Spinal cord (tissue), 9 donors: ENCODE measurements at regions not wholly inside any gene's neighbourhood (a gene's known extent, or its start where the extent isn't known, plus 50 kb on each side); places are given as distances from the start of the nearest gene placed in this dataset.
A peak's percentile ranks its signal among the peaks of the same experiment; 100 is the strongest.
"Not testable (repeated sequence)": the region's sequence is repeated elsewhere in the genome, so short reads cannot be mapped to it uniquely, and the experiment has no call there.

Source experiments
- DNase-seq, 6 donors: peaks; one replicate each; pipeline versions ENCODE4 v3.0.0 to v3.0.0-alpha.2; 2013 to 2015; ENCODE audit warnings: low spot score in 6 of 6, low read depth in 4 of 6
- H3K27ac ChIP-seq: one replicate; pipeline ENCODE4 v1.5.1; 2013; ENCODE audit warnings: low read depth, low read length, control low read depth
- H3K27me3 ChIP-seq: one replicate; pipeline ENCODE4 v1.6.1; 2013; ENCODE audit warnings: low read length; ENCODE audit not compliant: control insufficient read depth, insufficient read depth
- H3K36me3 ChIP-seq: one replicate; pipeline ENCODE4 v1.6.1; 2013; ENCODE audit warnings: low read length; ENCODE audit not compliant: control insufficient read depth, insufficient read depth
- H3K4me1 ChIP-seq: one replicate; pipeline ENCODE4 v1.6.1; 2013; ENCODE audit warnings: low read length; ENCODE audit not compliant: control insufficient read depth, insufficient read depth
- H3K4me3 ChIP-seq: one replicate; pipeline ENCODE4 v1.5.1; 2013; ENCODE audit warnings: low read depth, low read length, control low read depth
- H3K9me3 ChIP-seq: one replicate; pipeline ENCODE4 v1.6.1; 2013; ENCODE audit warnings: low read length; ENCODE audit not compliant: control insufficient read depth, insufficient read depth
- whole genome bisulfite sequencing: methylation state at CpG from one replicate; pipeline ENCODE4 v1.1.5; 2013; ENCODE audit warnings: missing lambda C conversion rate; ENCODE audit not compliant: insufficient coverage; 5-methylcytosine and 5-hydroxymethylcytosine counted together
- donor health status: healthy.

DNA sequence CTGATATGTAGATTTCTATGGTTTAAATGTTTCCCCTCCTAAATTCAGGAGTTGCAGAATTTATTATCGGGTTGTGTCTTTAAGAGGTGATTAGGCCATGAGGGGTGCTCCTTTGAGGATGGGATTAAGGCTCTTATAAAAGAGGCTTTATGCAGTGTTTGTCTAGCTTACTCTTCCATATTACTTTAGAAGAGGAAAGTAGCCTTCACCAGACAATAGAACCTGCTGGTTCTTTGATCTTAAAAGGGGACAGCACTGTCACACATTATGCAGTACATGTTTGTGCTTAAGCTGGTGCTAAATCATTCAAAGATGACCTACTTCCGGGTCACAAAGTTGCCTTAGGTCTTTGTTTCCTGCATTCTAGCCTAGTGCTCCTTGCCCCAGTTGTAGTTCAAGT, 81.0 kb downstream of the CPXCR1 start:
- Histone ChIP-seq H3K4me1 (no peaks in the 10 kb centered on the region), H3K4me3 (no peak overlapping the region), H3K27me3 (peaks cover 4% of the 10 kb centered on the region), H3K36me3 (no peaks in the 10 kb centered on the region), H3K27ac (no peak overlapping the region), H3K9me3 (no peaks in the 10 kb centered on the region)
- DNase-seq: no peak
- 50% methylated on average over 1 of the region's 2 CpGs for WGBS

DNA sequence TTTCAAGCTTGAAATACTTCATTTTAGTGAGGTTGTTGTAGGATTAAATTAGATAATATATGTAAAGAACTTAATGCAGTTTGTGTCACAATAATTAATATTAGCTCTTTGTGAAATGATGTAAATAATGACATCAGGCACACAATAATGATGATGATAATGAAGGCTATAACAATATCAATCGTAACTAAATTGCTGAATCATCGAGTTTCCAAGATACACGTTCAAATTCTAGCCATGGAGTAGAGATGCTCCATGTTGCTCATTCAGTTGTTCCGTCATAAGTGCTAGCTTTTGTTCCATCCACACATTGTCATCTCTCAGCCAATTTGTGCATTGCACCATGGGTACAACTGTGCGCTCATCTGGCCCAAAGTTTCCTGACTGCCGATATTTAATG, 83.1 kb downstream of the CPXCR1 start:
- Histone ChIP-seq H3K27me3 (peaks cover 4% of the 10 kb centered on the region), H3K4me3 (no peak overlapping the region), H3K36me3 (no peaks in the 10 kb centered on the region), H3K4me1 (no peaks in the 10 kb centered on the region), H3K9me3 (no peaks in the 10 kb centered on the region), H3K27ac (no peak overlapping the region)
- no peak for DNase-seq
- 78% methylated on average over 4 of the region's 6 CpGs for WGBS

- not testable (repeated sequence) for H3K4me3 ChIP-seq, H3K9me3 ChIP-seq, DNase-seq, H3K27ac ChIP-seq, H3K4me1 ChIP-seq, H3K36me3 ChIP-seq, H3K27me3 ChIP-seq
- 80% methylated on average over 1 of the region's 6 CpGs for WGBS
Measured at GRCh38 chrX:88837721-88838120, 90.7 kb downstream of the CPXCR1 start.

GRCh38 chrX:88838392-88838791, 91.4 kb downstream of the CPXCR1 start:
- no CpG with 5 or more reads among the region's 1 CpG for WGBS
- Histone ChIP-seq H3K27me3 (no peaks in the 10 kb centered on the region), H3K9me3 (no peaks in the 10 kb centered on the region), H3K27ac (no peak overlapping the region), H3K4me1 (no peaks in the 10 kb centered on the region), H3K36me3 (no peaks in the 10 kb centered on the region), H3K4me3 (no peak overlapping the region)
- DNase-seq: no peak

DNA sequence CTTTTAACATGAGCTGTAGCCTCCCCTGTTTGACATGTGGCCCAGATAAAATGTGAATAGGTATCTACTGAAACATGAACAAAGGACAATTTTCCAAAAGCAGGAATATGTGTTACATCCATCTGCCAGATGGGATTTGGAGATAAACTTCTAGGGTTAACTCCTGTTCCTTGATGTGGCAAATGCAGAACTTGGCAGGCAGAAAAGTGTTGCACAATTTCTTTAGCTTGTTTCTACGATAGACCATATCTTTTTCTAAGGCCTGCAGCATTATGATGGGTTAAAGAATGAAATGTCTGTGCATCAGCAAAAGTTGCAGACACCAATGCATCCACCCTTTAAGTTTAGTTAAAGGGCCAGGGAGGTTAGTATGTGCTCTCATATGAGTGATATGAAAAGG, 96.8 kb downstream of the CPXCR1 start:
- WGBS: 80% methylated on average over 1 of the region's 1 CpG
- H3K9me3 ChIP-seq, H3K27ac ChIP-seq, H3K4me1 ChIP-seq, H3K27me3 ChIP-seq, H3K36me3 ChIP-seq, H3K4me3 ChIP-seq: not testable (repeated sequence)
- peak in 1 of 6 donors; percentile 14 for DNase-seq

GRCh38 chrX:88853925-88854324, 106.9 kb downstream of the CPXCR1 start:
- H3K4me1 ChIP-seq: no peaks in the 10 kb centered on the region
- no peak for DNase-seq
- WGBS: 63% methylated on average over 3 of the region's 3 CpGs
- no peaks in the 10 kb centered on the region for H3K27me3 ChIP-seq
- H3K27ac ChIP-seq: no peak overlapping the region
- H3K36me3 ChIP-seq: no peaks in the 10 kb centered on the region
- no peaks in the 10 kb centered on the region for H3K9me3 ChIP-seq
- no peak overlapping the region for H3K4me3 ChIP-seq

DNA sequence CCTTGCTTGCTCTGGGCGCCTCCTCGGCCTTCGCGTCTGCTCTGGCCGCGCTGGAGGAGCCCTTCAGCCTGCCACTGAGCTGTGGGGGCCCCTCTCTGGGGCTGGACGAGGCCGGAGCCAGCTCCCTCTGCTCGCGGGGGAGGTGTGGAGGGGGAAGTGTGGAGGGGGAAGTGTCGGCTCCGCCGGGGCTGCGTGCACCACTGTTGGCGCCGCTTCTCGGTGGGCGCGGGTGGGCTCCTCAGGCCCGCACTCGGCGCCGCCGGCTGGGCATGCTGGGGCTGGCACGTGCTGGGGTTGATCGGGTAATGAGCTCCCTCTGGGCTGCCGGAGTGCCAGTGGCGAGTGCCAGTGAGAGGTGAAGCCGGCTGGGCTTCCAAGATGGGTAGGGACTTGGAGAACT, 116.7 kb downstream of the CPXCR1 start:
- WGBS: 95% methylated on average over 29 of the region's 29 CpGs

GRCh38 chrX:88865634-88866033, 118.6 kb downstream of the CPXCR1 start:
- no CpG with 5 or more reads among the region's 6 CpGs for WGBS
- DNase-seq: no peak
- Histone ChIP-seq H3K36me3 (no peaks in the 10 kb centered on the region), H3K9me3 (no peaks in the 10 kb centered on the region), H3K27ac (no peak overlapping the region), H3K4me3 (no peak overlapping the region), H3K4me1 (no peaks in the 10 kb centered on the region), H3K27me3 (no peaks in the 10 kb centered on the region)

More for the DNA sequence above, 116.7 kb downstream of the CPXCR1 start:
- Histone ChIP-seq H3K36me3 (no peaks in the 10 kb centered on the region), H3K4me1 (no peaks in the 10 kb centered on the region), H3K27ac (no peak overlapping the region), H3K4me3 (no peak overlapping the region), H3K27me3 (no peaks in the 10 kb centered on the region), H3K9me3 (no peaks in the 10 kb centered on the region)
- DNase-seq: no peak

DNA sequence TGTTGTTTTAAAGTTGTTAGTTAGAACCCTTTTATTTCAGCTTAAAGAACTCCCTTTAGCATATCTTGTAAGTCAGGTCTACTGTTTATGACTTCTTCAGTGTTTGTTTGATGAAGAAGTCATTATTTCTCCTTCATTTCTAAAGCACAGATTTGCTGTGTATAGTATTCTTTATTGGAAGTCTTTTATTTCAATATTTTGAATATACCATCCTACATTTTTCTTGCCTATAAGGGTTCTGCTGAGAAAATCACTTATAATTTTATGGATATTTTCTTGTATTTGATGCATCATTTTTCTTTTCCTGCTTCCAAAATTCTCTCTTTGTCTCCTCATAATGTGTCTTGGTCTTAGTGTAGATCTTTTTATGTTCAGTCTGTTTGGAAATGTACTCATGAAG, 134.5 kb downstream of the CPXCR1 start:
- Histone ChIP-seq H3K4me1 (no peaks in the 10 kb centered on the region), H3K9me3 (no peaks in the 10 kb centered on the region), H3K27ac (no peak overlapping the region), H3K4me3 (no peak overlapping the region), H3K27me3 (no peaks in the 10 kb centered on the region), H3K36me3 (no peaks in the 10 kb centered on the region)
- no peak for DNase-seq

DNA sequence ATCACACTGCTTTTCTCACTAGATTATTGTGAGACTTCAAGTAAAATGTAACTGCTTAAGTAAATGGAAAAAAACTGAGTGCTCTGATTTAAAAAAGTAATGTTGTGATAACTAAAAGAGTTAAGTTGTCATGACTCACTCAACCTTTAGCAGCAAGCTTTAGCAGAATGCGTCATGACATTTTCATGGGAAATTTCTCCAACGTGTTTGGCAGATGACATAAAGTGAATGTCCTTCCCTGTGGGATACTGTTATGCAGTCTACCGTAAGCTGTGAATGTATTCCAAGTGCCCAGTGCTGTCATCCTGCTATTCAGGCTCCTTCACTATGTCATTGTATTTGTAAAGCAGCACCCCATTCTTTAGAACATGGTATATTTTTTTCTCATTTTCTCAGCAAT, 136.2 kb downstream of the CPXCR1 start:
- Histone ChIP-seq H3K4me1 (no peaks in the 10 kb centered on the region), H3K4me3 (no peak overlapping the region), H3K27me3 (no peaks in the 10 kb centered on the region), H3K9me3 (no peaks in the 10 kb centered on the region), H3K36me3 (no peaks in the 10 kb centered on the region), H3K27ac (no peak overlapping the region)
- no peak for DNase-seq
- 72% methylated on average over 2 of the region's 3 CpGs for WGBS
